HG02642 (cell line): ENCODE measurements at regions not wholly inside any gene's neighbourhood (a gene's known extent, or its start where the extent isn't known, plus 50 kb on each side); places are given as distances from the start of the nearest gene placed in this dataset.

ENCODE experiments used
- ATAC-seq: cut with Tn5 transposase; IDR thresholded peaks from one replicate; pipeline ENCODE4 v1.9.1; 2021; ENCODE audit warnings: mild to moderate bottlenecking; ENCODE audit not compliant: unreplicated experiment, poor library complexity

DNA sequence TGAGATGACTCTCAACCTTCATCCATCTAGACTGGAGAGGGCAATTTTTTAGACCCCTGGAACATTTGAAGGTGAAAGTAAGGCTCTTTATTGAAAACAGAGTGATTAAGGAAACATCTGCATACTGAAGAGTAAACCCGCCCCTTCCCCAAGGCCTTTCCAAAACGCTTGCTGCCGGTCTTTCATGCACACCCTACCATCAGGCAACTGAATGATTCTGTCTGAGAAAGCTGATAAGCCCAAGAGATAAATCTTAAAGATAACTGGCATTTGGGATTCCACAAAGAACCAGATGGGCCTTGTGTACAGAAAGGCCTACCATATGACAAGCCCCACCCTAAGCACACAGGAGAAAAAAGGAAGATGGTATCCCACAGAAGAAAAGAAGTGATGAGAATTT lies 54.4 kb upstream of the PIK3R1 start:
- ATAC-seq, result no peak

DNA sequence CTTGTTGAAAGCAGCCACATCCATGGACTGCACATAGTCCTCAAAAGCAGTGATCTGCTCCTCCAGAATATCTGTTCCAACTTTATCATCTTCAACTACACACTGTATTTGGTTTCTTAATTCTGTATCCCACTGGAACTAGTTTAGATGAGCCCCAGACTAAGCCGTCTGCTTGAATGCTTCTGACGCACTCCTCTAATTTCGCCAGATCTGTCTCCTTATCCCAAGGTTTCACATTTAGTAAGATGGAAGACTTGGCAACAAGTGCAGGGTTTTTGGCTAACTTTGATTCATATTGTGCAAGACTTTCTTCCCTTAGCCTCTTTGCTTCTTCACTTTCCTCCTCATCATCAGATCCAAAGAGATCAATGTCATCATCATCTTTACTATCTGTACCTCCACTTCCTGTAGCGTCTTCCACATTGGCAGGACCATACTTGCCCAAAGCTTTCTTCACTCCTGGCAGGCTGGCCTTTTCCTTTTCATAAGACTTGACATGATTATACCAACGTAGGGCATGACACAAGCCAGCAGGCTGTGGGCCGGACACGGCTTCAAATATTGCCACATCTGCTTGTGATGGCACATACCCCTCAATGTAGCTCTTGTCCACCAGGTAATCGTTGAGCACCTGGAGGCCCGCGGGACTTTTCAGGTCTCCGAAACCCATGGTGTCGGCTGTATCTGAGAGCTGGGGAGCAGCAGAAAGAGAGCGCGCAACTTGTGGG lies 56.2 kb upstream of the PIK3R1 start:
- no peak for ATAC-seq

DNA sequence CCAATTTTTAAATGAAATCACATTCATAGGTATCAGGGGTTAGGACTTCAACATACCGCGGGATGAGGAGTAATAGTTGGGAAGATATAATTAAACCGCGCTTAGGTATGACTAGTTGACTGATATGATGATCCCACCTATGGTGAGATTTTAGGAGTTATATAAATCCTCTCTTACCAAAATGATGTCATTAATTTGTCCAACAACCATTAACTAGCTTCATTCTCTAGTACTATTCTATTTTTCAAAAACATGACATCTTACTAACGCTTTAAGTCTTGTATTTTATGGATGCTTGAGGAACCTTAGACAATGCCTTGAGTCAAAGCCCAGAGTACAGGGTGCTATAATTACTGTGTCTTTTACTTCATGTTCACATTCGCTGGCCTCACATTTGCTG lies 59.6 kb upstream of the PIK3R1 start:
- no peak for ATAC-seq

- no peak for ATAC-seq
These were observed 61.3 kb upstream of the PIK3R1 start for GRCh38 chr5:68154119-68154857.

DNA sequence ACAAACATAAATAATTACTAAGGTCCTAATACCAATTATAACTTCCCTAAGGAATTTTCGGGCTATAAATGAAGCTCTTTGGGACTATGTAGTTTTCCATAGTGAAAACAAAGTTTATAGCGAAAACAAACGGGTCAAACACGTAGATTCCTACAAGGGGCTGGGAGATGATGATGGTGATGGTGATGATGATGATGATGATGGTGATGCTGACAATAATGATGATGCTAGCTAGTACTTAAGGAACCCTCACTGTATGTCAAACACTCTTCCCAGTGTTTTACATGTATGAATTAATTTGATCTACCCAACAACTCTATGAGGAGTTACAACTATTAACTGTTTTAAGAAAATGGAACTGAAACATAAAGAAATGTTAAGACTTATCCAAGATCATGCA lies 63.7 kb upstream of the PIK3R1 start:
- ATAC-seq, result no peak

DNA sequence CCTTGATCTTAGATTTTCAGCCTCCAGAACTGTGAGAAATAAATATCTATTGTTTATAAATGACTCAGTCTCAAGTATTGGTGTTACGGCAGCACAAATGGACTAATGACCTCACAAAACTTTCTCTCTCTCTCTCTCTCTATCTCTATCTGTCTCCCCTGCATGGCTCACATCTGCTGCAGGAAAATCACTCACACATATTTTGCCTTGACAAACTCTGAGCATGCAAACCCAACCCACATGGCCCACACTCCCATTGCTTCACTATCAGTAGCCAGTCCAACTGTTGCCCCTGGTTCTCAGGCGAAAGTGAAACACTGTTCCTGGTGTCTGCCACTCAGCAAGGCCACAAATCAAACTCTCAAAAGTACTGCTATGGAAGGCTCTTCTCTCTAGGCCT lies 66.4 kb upstream of the PIK3R1 start:
- no peak for ATAC-seq

- ATAC-seq, result peak; percentile 67
These were observed 67.5 kb upstream of the PIK3R1 start for GRCh38 chr5:68148096-68148495.

GRCh38 chr5:68147659-68148058 lies 67.9 kb upstream of the PIK3R1 start:
- ATAC-seq, result peak; percentile 22

GRCh38 chr5:68141494-68141893 lies 74.1 kb upstream of the PIK3R1 start:
- peak; percentile 35 for ATAC-seq

- ATAC-seq, result peak; percentile 61
These were observed 74.8 kb upstream of the PIK3R1 start for GRCh38 chr5:68140763-68141162.

GRCh38 chr5:68139611-68140441 lies 75.7 kb upstream of the PIK3R1 start:
- no peak for ATAC-seq

DNA sequence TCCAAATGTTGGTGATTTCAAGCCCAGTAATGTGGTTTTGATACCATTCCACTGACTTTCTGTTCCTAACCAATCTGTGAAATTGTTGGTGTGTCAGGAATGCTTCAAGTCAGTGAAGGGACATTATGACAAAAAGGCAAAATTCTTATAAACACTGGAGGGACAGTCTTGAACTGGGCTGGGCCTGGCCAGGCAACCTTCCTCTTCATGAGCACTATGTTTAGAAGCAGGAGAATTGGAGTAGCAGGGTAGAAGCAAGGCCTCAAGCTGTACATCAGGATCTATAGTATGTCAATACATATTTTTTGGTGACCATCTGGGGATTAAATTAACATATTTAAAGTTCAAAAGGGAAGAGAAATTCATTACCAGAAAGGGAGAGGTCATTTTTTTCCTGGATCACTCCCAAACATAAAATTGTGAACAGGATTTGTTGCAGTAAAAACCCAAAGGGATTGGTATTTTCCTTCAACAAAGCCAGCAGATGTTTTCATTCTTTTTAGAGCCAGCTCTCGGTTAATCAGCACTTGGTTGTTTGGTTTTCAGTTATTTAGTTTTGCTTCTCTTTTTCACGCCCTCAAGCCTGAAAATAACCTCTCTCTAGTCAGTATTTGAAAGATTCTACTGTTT lies 77.9 kb upstream of the PIK3R1 start:
- no peak for ATAC-seq

DNA sequence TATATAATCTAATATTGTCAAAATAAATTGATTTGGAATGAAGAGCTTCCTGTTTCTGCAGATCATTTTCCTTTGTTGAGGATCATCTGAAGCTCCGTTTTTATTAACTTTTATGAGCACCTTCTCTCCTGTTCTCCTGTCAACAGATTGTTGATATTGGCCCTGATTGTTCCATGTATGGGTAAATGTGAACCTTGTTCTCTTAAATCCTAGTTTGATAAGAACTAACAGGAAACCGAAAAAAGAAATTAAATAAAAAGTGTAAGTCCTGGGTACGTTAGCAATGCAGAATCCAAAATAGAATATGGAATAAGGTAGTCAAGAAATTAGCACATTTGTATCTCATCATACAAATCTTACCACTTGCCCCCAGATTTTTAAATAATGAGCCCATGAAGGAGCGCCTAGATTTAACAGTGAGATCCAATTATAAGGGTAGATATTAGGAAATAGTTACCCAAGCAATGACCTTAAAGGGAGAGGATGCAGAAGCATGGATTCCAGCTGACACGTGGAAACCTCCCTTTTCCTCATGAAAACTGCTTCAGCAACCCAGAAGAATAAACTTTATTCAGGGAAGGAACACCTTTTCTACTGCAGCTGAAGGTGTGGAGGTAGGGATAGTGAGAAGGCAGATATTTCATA lies 80.8 kb upstream of the PIK3R1 start:
- ATAC-seq, result no peak

GRCh38 chr5:68134033-68134668 lies 81.4 kb upstream of the PIK3R1 start:
- ATAC-seq, result no peak

GRCh38 chr5:68130253-68130652 lies 85.3 kb upstream of the PIK3R1 start:
- no peak for ATAC-seq

- ATAC-seq, result no peak
These were observed 86.2 kb upstream of the PIK3R1 start for GRCh38 chr5:68129364-68129763.

- ATAC-seq, result no peak
These were observed 88.7 kb upstream of the PIK3R1 start for GRCh38 chr5:68126886-68127285.

DNA sequence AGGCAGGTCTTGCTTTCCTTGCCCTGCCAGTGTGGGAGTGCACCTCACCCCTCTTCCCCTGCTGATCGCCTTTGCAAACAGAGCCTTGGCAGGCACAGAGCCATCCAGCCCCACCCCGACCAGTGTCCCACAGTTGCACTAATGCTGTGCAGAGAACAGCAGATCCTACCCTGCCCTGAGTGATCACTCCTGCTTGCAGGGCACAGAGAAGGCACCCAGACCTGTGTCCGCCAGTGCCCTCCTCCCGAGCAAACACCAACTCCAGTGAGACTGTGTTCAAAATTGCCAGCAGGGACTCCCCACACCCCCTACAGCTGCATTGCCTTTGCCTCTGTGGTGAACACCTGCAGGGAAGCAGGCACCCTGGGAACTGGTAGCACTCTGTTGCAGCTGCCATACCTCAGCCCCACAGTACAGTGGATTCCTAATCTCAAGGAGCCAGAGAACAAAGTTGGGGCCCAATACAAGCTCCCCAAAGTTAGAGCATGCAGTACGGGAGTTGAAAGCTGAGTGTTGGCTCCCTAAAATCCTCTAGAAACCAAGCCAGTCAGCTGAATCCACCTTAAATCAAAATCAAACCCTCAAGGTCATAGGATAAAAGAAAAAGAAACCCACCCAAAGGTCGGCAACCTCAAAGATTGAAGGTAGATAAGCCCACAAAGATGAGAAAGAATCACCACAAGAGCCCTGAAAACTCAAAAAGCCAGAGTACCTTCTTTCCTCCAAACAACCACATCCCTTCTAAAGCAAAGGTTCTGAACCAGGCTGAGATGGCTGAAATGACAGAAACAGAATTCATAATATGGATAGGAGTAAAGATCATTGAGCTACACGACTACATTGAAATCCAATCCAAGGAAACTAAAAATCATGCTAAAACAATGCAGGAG lies 92.9 kb upstream of the PIK3R1 start:
- no peak for ATAC-seq
